DMS153 (cell line): ENCODE measurements at regions not wholly inside any gene's neighbourhood (a gene's known extent, or its start where the extent isn't known, plus 50 kb on each side); places are given as distances from the start of the nearest gene placed in this dataset.
"Not testable (repeated sequence)": the region's sequence is repeated elsewhere in the genome, so short reads cannot be mapped to it uniquely, and the experiment has no call there.

Experiments
- DNase-seq: peaks from one replicate; lab custom pipeline; 2025; lab: John Stamatoyannopoulos, UW

DNA sequence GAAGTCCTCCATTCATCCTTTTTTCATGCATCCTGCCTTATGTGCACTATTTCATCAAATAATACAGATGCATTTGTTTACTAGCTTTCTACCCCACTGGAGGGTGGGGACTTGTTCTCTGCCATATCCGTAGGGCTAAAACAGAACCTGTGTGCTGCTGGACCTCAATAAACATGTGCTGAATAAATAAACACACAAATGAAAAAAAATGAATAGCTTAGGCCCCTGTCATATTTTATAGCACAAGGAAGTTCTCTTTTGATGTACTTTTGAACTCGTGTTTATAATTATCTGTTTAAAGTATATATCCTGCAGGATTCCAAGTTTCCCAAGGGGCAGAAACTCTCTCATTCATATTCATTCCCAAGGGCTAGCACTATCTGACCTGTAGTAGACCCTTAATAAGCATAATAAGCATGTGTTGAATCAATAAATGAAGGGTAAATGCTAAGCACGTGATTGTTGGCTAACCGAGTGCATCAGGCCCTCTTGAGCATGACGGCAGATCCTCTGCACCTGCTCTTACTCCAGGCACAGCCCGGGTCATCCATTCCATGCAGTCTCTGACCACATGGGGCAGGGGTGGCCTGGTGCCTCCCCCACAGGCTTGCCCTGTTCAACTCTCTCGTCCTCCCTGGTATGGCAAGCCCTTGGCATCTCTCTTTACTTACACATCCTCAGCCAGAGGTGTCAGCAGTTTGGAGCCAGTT is 474.1 kb upstream of the ZMIZ1 start:
- peak; percentile 59 for DNase-seq

DNA sequence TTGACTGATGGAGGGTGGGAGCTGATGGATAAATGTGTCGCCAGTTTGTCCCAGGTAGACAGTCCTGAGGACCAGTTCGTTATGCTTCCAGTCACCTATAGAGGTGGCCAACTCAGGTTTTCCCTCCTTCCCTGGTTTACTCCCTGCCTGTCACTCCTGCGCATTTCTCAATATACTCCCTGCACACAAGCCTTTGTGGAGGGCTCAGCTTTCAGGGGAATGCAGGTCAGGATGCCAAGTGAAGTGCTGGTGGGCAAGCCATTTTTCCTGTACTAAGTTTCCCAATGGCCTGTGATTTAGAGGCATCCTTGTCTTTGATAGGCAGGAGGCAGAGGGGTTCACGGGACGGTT is 473.5 kb upstream of the ZMIZ1 start:
- DNase-seq: no peak

- DNase-seq: no peak
Measured at GRCh38 chr10:78596556-78596955, 472.2 kb upstream of the ZMIZ1 start.

GRCh38 chr10:78597796-78598555 is 470.8 kb upstream of the ZMIZ1 start:
- peak; percentile 30 for DNase-seq

DNA sequence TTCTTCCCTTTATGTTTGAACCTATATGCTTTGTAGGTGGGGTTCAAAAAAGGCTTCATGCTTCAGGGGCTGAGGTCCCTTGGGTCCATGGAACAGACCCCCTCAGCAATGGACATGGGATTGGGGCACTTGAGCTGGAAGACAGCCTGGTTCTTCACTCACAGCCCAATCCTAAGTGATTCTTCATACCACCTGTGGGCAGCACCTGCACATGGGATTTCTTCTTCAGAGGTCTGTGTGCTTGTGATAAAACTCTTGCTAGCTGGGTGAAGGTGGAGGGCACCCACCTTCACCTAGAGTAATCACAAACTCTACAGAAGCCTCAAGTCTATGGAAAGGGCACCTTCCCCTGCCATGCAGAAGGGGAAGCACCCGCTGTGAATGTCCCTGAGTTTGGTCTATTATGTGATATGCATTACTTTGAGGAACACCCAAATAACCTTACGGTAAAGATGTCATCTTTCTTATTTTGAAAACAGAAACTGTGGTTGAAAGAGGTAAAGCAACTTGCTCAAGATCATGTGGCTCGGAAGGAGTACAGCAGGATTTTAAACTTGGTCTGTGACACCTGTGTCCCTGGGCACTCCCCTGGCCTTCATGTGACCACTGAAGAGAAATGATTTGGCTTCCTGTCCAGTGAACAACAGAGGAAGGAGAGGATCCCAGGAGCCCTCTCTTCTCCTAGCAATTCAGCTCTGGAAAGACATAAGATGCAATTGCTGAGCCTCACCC is 469.5 kb upstream of the ZMIZ1 start:
- DNase-seq: no peak

DNA sequence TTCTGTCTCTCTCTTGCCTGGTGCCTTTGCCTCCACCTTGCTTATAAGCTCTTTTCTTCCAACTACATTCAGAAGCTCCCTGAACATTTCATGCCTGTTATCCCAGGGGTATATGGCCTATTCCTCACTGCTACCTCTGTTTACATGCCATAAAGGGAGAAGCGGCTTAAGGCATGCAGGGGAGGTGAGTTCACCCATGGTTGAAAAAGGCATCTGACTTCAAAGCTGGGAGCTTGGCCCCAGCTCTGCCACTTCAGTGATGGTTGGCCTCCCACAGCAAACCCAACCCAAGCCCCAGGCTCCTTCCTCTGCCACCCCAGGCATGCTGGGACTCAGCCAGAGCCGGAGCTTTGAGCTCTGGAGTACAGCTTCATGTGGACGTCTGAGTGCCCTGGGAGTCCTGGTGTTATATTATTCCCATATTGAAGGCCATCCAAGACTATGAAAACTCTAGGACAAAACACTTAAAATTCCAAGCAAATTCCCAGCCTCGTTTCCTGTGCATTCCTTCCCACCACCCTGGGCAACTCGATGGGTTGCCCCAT is 468.6 kb upstream of the ZMIZ1 start:
- no peak for DNase-seq

GRCh38 chr10:78600740-78601139 is 468.0 kb upstream of the ZMIZ1 start:
- DNase-seq: no peak

GRCh38 chr10:78602201-78602932 is 466.4 kb upstream of the ZMIZ1 start:
- DNase-seq: no peak

DNA sequence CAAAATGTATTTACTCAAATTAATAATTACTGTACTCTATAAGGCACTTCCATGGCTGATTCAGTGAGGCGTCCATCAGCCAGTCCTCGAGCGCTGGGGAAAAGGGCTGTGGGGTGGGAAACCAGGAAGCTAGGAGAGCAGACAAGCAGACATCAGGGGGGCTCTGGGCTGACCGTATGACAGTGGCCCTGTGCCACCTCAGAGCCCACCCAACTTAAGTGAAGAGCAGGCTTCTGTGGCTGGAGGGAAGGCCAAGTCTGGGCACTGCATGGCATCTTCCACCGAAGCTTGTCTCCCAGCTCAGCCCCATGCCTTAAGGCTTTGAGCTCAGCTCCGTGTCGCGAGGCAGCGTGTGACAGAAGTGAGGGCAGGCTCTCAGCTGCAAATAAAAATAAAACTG is 464.5 kb upstream of the ZMIZ1 start:
- DNase-seq: no peak

DNA sequence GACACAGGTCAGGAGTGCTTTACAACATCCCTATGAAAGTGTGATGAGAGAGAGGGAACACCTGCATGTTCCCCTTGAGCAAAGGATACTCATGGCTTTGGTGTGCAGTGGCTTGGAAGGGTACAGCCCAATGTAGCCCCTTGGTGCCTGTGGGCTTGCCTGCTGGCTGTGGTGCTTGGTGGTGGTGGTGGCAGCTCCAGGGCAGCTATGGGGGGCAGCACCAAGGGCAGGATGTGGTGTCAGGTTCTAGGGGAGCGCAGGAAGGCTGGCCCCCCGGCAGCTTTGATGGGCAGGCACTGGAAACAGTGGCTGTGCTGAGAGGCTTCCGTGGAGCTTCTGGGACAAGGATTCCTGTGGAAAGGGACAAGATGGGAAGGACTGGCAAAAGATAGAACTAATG is 464.0 kb upstream of the ZMIZ1 start:
- DNase-seq: no peak

DNA sequence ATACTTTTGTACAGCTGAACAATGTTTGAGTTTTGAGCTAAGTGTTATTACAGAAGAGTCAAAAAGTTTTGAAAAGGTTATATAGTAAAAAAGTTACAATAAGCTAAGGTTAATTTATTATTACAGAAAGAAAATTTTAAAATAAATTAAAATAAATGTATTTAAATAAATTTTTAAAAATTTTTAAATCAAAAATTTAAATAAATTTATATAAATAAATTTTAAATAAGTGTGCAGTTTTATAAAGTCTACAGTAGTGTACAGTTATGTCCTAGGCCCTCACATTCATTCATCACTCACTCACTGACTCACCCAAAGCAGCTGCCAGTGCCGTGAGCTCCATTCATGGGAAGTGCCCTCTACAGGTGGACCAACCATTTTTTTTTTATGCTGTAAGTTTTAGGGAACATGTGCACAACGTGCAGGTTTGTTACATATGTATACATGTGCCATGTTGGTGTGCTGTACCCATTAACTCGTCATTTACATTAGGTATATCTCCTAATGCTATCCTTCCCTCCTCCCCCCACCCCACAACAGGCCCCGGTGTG is 462.9 kb upstream of the ZMIZ1 start:
- DNase-seq: no peak

GRCh38 chr10:78606766-78607165 is 462.0 kb upstream of the ZMIZ1 start:
- DNase-seq: not testable (repeated sequence)

GRCh38 chr10:78609976-78610375 is 458.8 kb upstream of the ZMIZ1 start:
- no peak for DNase-seq

DNA sequence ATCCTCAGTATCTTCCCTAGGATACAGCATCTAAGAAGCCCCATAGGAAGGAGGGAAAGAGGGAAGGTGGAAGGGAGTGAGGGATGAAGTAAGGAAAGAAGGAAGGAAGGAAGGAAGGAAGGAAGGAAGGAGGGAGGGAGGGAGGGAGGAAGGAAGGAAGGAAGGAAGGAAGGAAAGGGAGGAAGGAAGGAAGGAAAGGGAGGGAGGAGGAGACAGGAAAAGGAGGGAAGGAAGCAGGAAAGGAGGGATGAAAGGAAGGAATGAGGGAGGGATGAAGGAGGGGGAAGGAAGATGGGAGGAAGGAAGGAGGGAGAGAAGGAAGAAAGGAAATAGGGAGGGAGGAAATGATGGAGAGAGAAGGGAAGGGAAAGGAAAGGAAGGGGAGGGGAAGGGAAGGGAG is 455.6 kb upstream of the ZMIZ1 start:
- DNase-seq: no peak

GRCh38 chr10:78614267-78614666 is 454.5 kb upstream of the ZMIZ1 start:
- no peak for DNase-seq

- DNase-seq: no peak
Measured at GRCh38 chr10:78614744-78615143, 454.0 kb upstream of the ZMIZ1 start.

GRCh38 chr10:78616125-78616695 is 452.6 kb upstream of the ZMIZ1 start:
- DNase-seq: peak; percentile 10

DNA sequence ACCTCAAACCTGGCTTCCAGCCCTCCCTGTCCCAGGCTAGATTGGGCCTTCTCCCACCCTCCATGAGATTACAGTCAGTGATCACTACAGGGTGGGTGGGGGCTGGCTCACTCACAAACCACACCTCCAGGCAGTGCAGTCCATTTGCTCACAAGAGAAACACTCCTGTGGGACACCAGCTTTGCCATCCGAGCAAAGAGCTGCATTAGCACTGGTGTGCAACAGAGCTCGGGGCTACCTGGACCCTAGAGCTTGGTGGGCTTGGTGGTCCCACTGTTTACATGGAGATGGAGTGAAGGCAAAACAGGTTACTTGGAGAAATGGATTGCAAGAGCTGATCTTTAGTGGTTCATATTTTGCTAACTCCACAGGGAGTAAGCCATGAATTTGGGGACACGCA is 451.7 kb upstream of the ZMIZ1 start:
- no peak for DNase-seq

DNA sequence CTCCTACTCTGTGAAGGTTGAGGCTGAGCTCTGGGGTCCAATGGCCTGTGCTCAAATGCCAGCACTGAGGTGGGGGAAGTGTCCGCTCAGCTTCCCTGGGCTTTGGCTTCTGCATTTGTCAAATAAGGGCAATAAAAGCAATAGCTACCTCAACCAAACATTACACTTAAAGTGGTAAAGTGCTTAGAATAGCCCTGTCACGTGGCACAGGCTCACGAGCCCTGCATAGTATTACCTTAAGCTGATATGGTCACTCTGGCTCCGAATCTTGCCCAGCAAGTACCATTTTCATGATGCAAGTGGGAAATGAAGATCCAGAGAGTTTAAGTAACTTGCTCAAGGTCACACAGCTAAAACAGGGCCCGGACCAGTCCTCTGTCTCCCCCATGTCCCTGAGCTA is 451.1 kb upstream of the ZMIZ1 start:
- DNase-seq: no peak

DNA sequence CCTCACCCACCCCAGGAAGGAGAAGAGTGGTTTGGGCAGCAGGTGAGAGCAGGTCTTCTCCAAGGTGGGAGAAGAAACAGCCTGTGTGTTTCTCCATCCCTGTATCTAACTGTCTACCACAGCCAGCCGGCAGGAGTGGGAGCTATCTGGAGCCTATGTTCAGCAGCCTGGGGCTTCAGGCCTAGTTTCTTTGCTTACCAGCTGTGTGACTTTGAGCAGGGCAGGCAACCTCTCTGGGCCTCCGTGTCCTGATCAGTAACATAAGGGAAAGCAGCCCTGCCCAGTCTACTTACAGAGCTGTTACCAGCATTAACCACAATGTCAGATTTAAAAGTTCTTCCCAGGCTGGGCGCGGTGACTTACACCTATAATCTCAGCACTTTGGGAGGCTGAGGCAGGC is 450.7 kb upstream of the ZMIZ1 start:
- DNase-seq: no peak

GRCh38 chr10:78619115-78619851 is 449.5 kb upstream of the ZMIZ1 start:
- no peak for DNase-seq
